ENCODE measurements at regions not wholly inside any gene's neighbourhood (a gene's known extent, or its start where the extent isn't known, plus 50 kb on each side); places are given as distances from the start of the nearest gene placed in this dataset.

- Histone ChIP-seq H3K27ac (no peak overlapping the region), H3K4me1 (replicated peaks in 1 of 2) (no peaks in the 10 kb centered on the region), H3K4me3 (no peak overlapping the region)
- ATAC-seq (replicated peaks in 6 of 8): no peak
- in situ Hi-C loops (cut with MboI; ENCODE audit: low pct_unique_long_range_greater_than_20kb in 2 of 9, low sequenced_read_pairs in 9 of 9, unreplicated experiment in 9 of 9): no loop called here
- WGBS, 10 experiments: 70 to 94% (median 84%) methylated on average over 1 to 2 of the region's 2 CpGs; no CpG with 5 or more reads in 4 of the 10 experiments
Observed at GRCh38 chr3:21292971-21293370, 458.0 kb downstream of the ZNF385D start.

- ATAC-seq (replicated peaks in 6 of 8): no peak
- in situ Hi-C loops (cut with MboI; ENCODE audit: low pct_unique_long_range_greater_than_20kb in 2 of 9, low sequenced_read_pairs in 9 of 9, unreplicated experiment in 9 of 9): no loop called here
- 56 to 100% (median 91%) methylated on average over 1 of the region's 1 CpG; no CpG with 5 or more reads in 1 of the 10 experiments for WGBS, 10 experiments
- Histone ChIP-seq H3K4me3 (no peak overlapping the region), H3K4me1 (replicated peaks in 1 of 2) (no peaks in the 10 kb centered on the region), H3K27ac (no peak overlapping the region)
Observed at GRCh38 chr3:21290557-21290956, 460.5 kb downstream of the ZNF385D start.

GRCh38 chr3:21274079-21274571 is 476.9 kb downstream of the ZNF385D start:
- H3K27ac ChIP-seq: no peak overlapping the region
- WGBS, 10 experiments: 80 to 100% (median 88%) methylated on average over 1 to 2 of the region's 2 CpGs; no CpG with 5 or more reads in 5 of the 10 experiments
- in situ Hi-C loops (cut with MboI; ENCODE audit: low pct_unique_long_range_greater_than_20kb in 2 of 9, low sequenced_read_pairs in 9 of 9, unreplicated experiment in 9 of 9): no loop called here
- no peak for ATAC-seq (replicated peaks in 6 of 8)
- H3K4me1 ChIP-seq (replicated peaks in 1 of 2): no peaks in the 10 kb centered on the region
- H3K4me3 ChIP-seq: no peak overlapping the region

GRCh38 chr3:21273259-21274025 is 477.6 kb downstream of the ZNF385D start:
- no peak for ATAC-seq (replicated peaks in 6 of 8)
- 0 to 100% (median 74%) methylated on average over 2 to 4 of the region's 4 CpGs for WGBS, 10 experiments
- in situ Hi-C loops (cut with MboI; ENCODE audit: low pct_unique_long_range_greater_than_20kb in 2 of 9, low sequenced_read_pairs in 9 of 9, unreplicated experiment in 9 of 9): no loop called here

GRCh38 chr3:21271606-21272016 is 479.4 kb downstream of the ZNF385D start:
- in situ Hi-C loops (cut with MboI; ENCODE audit: low pct_unique_long_range_greater_than_20kb in 2 of 9, low sequenced_read_pairs in 9 of 9, unreplicated experiment in 9 of 9): no loop called here
- no peak overlapping the region for H3K27ac ChIP-seq
- 70 to 100% (median 96%) methylated on average over 1 to 7 of the region's 19 CpGs; no CpG with 5 or more reads in 4 of the 10 experiments for WGBS, 10 experiments
- H3K4me1 ChIP-seq (replicated peaks in 1 of 2): no peaks in the 10 kb centered on the region
- H3K4me3 ChIP-seq: no peak overlapping the region
- ATAC-seq (replicated peaks in 6 of 8): no peak

More at GRCh38 chr3:21273259-21274025, 477.6 kb downstream of the ZNF385D start:
- Histone ChIP-seq H3K4me3 (no peak overlapping the region), H3K27ac (no peak overlapping the region), H3K4me1 (replicated peaks in 1 of 2) (no peaks in the 10 kb centered on the region)

- Histone ChIP-seq H3K4me1 (replicated peaks in 1 of 2) (no peaks in the 10 kb centered on the region), H3K27ac (no peak overlapping the region), H3K4me3 (no peak overlapping the region)
- peak in 2 of 8 experiments; percentile 41 to 59 for ATAC-seq (replicated peaks in 6 of 8)
- in situ Hi-C loops (cut with MboI; ENCODE audit: low pct_unique_long_range_greater_than_20kb in 2 of 9, low sequenced_read_pairs in 9 of 9, unreplicated experiment in 9 of 9): no loop called here
Observed at GRCh38 chr3:21269882-21270281, 481.1 kb downstream of the ZNF385D start.

- ATAC-seq (replicated peaks in 6 of 8): no peak
- Histone ChIP-seq H3K27ac (no peak overlapping the region), H3K4me1 (replicated peaks in 1 of 2) (no peaks in the 10 kb centered on the region), H3K4me3 (no peak overlapping the region)
- 38 to 98% (median 79%) methylated on average over 1 to 5 of the region's 5 CpGs for WGBS, 10 experiments
- in situ Hi-C loops (cut with MboI; ENCODE audit: low pct_unique_long_range_greater_than_20kb in 2 of 9, low sequenced_read_pairs in 9 of 9, unreplicated experiment in 9 of 9): no loop called here
Observed at GRCh38 chr3:21260507-21260906, 490.5 kb downstream of the ZNF385D start.

GRCh38 chr3:21259896-21260295 is 491.1 kb downstream of the ZNF385D start:
- peak in 1 of 8 experiments; percentile 20 for ATAC-seq (replicated peaks in 6 of 8)
- Histone ChIP-seq H3K4me1 (replicated peaks in 1 of 2) (no peaks in the 10 kb centered on the region), H3K27ac (no peak overlapping the region), H3K4me3 (no peak overlapping the region)
- WGBS, 10 experiments: 0 to 30% (median 16%) methylated on average over 2 to 3 of the region's 3 CpGs; no CpG with 5 or more reads in 1 of the 10 experiments
- in situ Hi-C loops (cut with MboI; ENCODE audit: low pct_unique_long_range_greater_than_20kb in 2 of 9, low sequenced_read_pairs in 9 of 9, unreplicated experiment in 9 of 9): no loop called here

GRCh38 chr3:21256932-21257331 is 494.1 kb downstream of the ZNF385D start:
- in situ Hi-C loops (cut with MboI; ENCODE audit: low pct_unique_long_range_greater_than_20kb in 2 of 9, low sequenced_read_pairs in 9 of 9, unreplicated experiment in 9 of 9): no loop called here
- no peak for ATAC-seq (replicated peaks in 6 of 8)
- 0 to 80% (median 0%) methylated on average over 1 of the region's 1 CpG; no CpG with 5 or more reads in 4 of the 10 experiments for WGBS, 10 experiments
- Histone ChIP-seq H3K4me1 (replicated peaks in 1 of 2) (no peaks in the 10 kb centered on the region), H3K27ac (no peak overlapping the region), H3K4me3 (no peak overlapping the region)

- in situ Hi-C loops (cut with MboI; ENCODE audit: low pct_unique_long_range_greater_than_20kb in 2 of 9, low sequenced_read_pairs in 9 of 9, unreplicated experiment in 9 of 9): no loop called here
- Histone ChIP-seq H3K4me3 (no peak overlapping the region), H3K4me1 (replicated peaks in 1 of 2) (no peaks in the 10 kb centered on the region), H3K27ac (no peak overlapping the region)
- ATAC-seq (replicated peaks in 6 of 8): no peak
- WGBS, 10 experiments: 0 to 100% (median 80%) methylated on average over 1 to 2 of the region's 2 CpGs; no CpG with 5 or more reads in 3 of the 10 experiments
Observed at GRCh38 chr3:21238661-21239060, 512.3 kb downstream of the ZNF385D start.

GRCh38 chr3:21237638-21238037 is 513.4 kb downstream of the ZNF385D start:
- H3K4me1 ChIP-seq (replicated peaks in 1 of 2): no peaks in the 10 kb centered on the region
- in situ Hi-C loops (cut with MboI; ENCODE audit: low pct_unique_long_range_greater_than_20kb in 2 of 9, low sequenced_read_pairs in 9 of 9, unreplicated experiment in 9 of 9): no loop called here
- no peak overlapping the region for H3K4me3 ChIP-seq
- H3K27ac ChIP-seq: no peak overlapping the region
- no peak for ATAC-seq (replicated peaks in 6 of 8)
- WGBS, 10 experiments: 71 to 100% (median 100%) methylated on average over 1 of the region's 1 CpG

- WGBS, 10 experiments: 33 to 100% (median 83%) methylated on average over 1 to 3 of the region's 4 CpGs; no CpG with 5 or more reads in 2 of the 10 experiments
- no peak for ATAC-seq (replicated peaks in 6 of 8)
- H3K4me3 ChIP-seq: no peak overlapping the region
- in situ Hi-C loops (cut with MboI; ENCODE audit: low pct_unique_long_range_greater_than_20kb in 2 of 9, low sequenced_read_pairs in 9 of 9, unreplicated experiment in 9 of 9): no loop called here
- H3K4me1 ChIP-seq (replicated peaks in 1 of 2): no peaks in the 10 kb centered on the region
- no peak overlapping the region for H3K27ac ChIP-seq
Observed at GRCh38 chr3:21235491-21235890, 515.5 kb downstream of the ZNF385D start.

- Histone ChIP-seq H3K4me3 (no peak overlapping the region), H3K4me1 (replicated peaks in 1 of 2) (no peaks in the 10 kb centered on the region), H3K27ac (no peak overlapping the region)
- 50 to 100% (median 88%) methylated on average over 1 of the region's 1 CpG; no CpG with 5 or more reads in 3 of the 10 experiments for WGBS, 10 experiments
- in situ Hi-C loops (cut with MboI; ENCODE audit: low pct_unique_long_range_greater_than_20kb in 2 of 9, low sequenced_read_pairs in 9 of 9, unreplicated experiment in 9 of 9): no loop called here
- peak in 1 of 8 experiments; percentile 55 for ATAC-seq (replicated peaks in 6 of 8)
Observed at GRCh38 chr3:21234933-21235332, 516.1 kb downstream of the ZNF385D start.

Data from motor neuron (in vitro differentiated cells).